HG03432 (cell line): ENCODE measurements at regions not wholly inside any gene's neighbourhood (a gene's known extent, or its start where the extent isn't known, plus 50 kb on each side); places are given as distances from the start of the nearest gene placed in this dataset.
A peak's percentile ranks its signal among the peaks of the same experiment; 100 is the strongest.
"Not testable (repeated sequence)": the region's sequence is repeated elsewhere in the genome, so short reads cannot be mapped to it uniquely, and the experiment has no call there.

Source experiments
- ATAC-seq: cut with Tn5 transposase; IDR thresholded peaks from one replicate; pipeline ENCODE4 v1.9.1; 2021; ENCODE audit warnings: mild to moderate bottlenecking, moderate library complexity; ENCODE audit not compliant: unreplicated experiment

GRCh38 chr14:89699071-89699470, 255.5 kb downstream of the EFCAB11 start:
- no peak for ATAC-seq

GRCh38 chr14:89697281-89698060, 257.1 kb downstream of the EFCAB11 start:
- ATAC-seq = no peak

- ATAC-seq = no peak
Observed at GRCh38 chr14:89695846-89696245, 258.7 kb downstream of the EFCAB11 start.

GRCh38 chr14:89690139-89690538, 264.4 kb downstream of the EFCAB11 start:
- ATAC-seq = no peak

GRCh38 chr14:89689711-89690110, 264.8 kb downstream of the EFCAB11 start:
- not testable (repeated sequence) for ATAC-seq

- no peak for ATAC-seq
Observed at GRCh38 chr14:89688507-89689211, 265.9 kb downstream of the EFCAB11 start.

GRCh38 chr14:89687129-89687528, 267.4 kb downstream of the EFCAB11 start:
- ATAC-seq = not testable (repeated sequence)

- no peak for ATAC-seq
Observed at GRCh38 chr14:89684139-89684538, 267.1 kb upstream of the FOXN3 start.

GRCh38 chr14:89681086-89682018, 264.3 kb upstream of the FOXN3 start:
- peak; percentile 93 for ATAC-seq

- no peak for ATAC-seq
Observed at GRCh38 chr14:89680156-89680555, 263.1 kb upstream of the FOXN3 start.

- no peak for ATAC-seq
Observed at GRCh38 chr14:89678768-89679167, 261.7 kb upstream of the FOXN3 start.

GRCh38 chr14:89675590-89675989, 258.6 kb upstream of the FOXN3 start:
- ATAC-seq = no peak

GRCh38 chr14:89674936-89675335, 257.9 kb upstream of the FOXN3 start:
- no peak for ATAC-seq

GRCh38 chr14:89674240-89674639, 257.2 kb upstream of the FOXN3 start:
- no peak for ATAC-seq

GRCh38 chr14:89673512-89674225, 256.6 kb upstream of the FOXN3 start:
- ATAC-seq = no peak

GRCh38 chr14:89672636-89673511, 255.8 kb upstream of the FOXN3 start:
- no peak for ATAC-seq

GRCh38 chr14:89669193-89669592, 252.2 kb upstream of the FOXN3 start:
- ATAC-seq = peak; percentile 82

GRCh38 chr14:89667983-89668382, 250.9 kb upstream of the FOXN3 start:
- ATAC-seq = no peak

- not testable (repeated sequence) for ATAC-seq
Observed at GRCh38 chr14:89665300-89666081, 248.5 kb upstream of the FOXN3 start.
